ENCODE measurements at regions not wholly inside any gene's neighbourhood (a gene's known extent, or its start where the extent isn't known, plus 50 kb on each side); places are given as distances from the start of the nearest gene placed in this dataset.

DNA sequence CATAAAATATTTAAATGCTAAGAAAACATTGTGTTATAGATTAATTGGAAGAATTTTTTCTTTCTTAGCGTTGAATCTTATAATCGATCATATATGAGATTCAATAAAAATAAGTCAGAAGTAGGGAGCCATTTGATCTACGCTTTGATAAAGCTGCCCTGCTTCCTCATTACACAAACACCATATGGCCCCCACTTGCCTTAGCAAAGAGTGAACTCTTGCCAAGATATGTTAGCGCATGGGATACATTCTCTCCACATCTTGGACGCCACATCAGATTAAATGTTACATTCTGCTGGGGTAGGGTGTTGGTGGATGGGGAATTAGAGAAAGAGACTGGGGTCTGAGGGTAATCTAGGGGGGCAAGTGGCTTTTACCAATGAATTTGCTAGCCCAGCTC, 207.7 kb upstream of the MID1 start:
- TF ChIP-seq, protein P1, sequence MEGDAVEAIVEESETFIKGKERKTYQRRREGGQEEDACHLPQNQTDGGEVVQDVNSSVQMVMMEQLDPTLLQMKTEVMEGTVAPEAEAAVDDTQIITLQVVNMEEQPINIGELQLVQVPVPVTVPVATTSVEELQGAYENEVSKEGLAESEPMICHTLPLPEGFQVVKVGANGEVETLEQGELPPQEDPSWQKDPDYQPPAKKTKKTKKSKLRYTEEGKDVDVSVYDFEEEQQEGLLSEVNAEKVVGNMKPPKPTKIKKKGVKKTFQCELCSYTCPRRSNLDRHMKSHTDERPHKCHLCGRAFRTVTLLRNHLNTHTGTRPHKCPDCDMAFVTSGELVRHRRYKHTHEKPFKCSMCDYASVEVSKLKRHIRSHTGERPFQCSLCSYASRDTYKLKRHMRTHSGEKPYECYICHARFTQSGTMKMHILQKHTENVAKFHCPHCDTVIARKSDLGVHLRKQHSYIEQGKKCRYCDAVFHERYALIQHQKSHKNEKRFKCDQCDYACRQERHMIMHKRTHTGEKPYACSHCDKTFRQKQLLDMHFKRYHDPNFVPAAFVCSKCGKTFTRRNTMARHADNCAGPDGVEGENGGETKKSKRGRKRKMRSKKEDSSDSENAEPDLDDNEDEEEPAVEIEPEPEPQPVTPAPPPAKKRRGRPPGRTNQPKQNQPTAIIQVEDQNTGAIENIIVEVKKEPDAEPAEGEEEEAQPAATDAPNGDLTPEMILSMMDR (IDR thresholded peaks at IDR 0.05) = no peak
- TF ChIP-seq POLR2A (IDR thresholded peaks at IDR 0.05; ENCODE audit: low read depth) = no peak
- TF ChIP-seq POLR2AphosphoS5 (IDR thresholded peaks at IDR 0.05) = no peak
